OCI-LY1 (cell line): ENCODE measurements at regions not wholly inside any gene's neighbourhood (a gene's known extent, or its start where the extent isn't known, plus 50 kb on each side); places are given as distances from the start of the nearest gene placed in this dataset.

Source experiments
- H2AFZ ChIP-seq: fragments of 200-600 bp; sonication (generic), shearing (Covaris generic); 2 replicates; pipeline ENCODE4 v1.6.0; 2014; ENCODE audit warnings: antibody characterized with exemption, mild to moderate bottlenecking, low read length
- H3F3A ChIP-seq: fragments of 200-600 bp; sonication (generic), shearing (Covaris generic); 2 replicates; pipeline ENCODE4 v1.6.0; 2014; ENCODE audit warnings: mild to moderate bottlenecking, antibody characterized with exemption, low read length, moderate library complexity; ENCODE audit not compliant: insufficient read depth
- H3K27ac ChIP-seq: fragments of 200-600 bp; sonication (generic); 2 replicates; pipeline ENCODE4 v1.5.1; 2014; ENCODE audit warnings: low read length, mixed run types, mild to moderate bottlenecking, low read depth; ENCODE audit not compliant: poor library complexity, severe bottlenecking
- H3K27me3 ChIP-seq: fragments of 200-600 bp; sonication (generic); 2 replicates; pipeline ENCODE4 v1.6.0; 2014; ENCODE audit warnings: antibody characterized with exemption, mild to moderate bottlenecking, low read length, moderate library complexity; ENCODE audit not compliant: insufficient read depth
- H3K36me3 ChIP-seq: fragments of 200-600 bp; sonication (generic); 2 replicates; pipeline ENCODE4 v1.6.1; 2014; ENCODE audit warnings: mild to moderate bottlenecking, antibody characterized with exemption, low read length, moderate library complexity, mixed read lengths; ENCODE audit not compliant: insufficient read depth
- H3K4me1 ChIP-seq: fragments of 200-600 bp; sonication (generic); 2 replicates; pipeline ENCODE4 v1.5.1; 2014; ENCODE audit warnings: mild to moderate bottlenecking, low read length, moderate library complexity; ENCODE audit not compliant: insufficient read depth, severe bottlenecking
- H3K4me2 ChIP-seq: fragments of 200-600 bp; sonication (generic), shearing (Covaris generic); 2 replicates; pipeline ENCODE4 v1.6.1; 2014; ENCODE audit warnings: low read length
- H3K4me3 ChIP-seq: fragments of 200-600 bp; sonication (generic); 2 replicates; pipeline ENCODE4 v1.5.1; 2014; ENCODE audit warnings: low read length, low read depth, mild to moderate bottlenecking, mixed read lengths; ENCODE audit not compliant: poor library complexity, severe bottlenecking
- H3K79me2 ChIP-seq: fragments of 200-600 bp; shearing (Covaris generic); 2 replicates; pipeline ENCODE4 v1.6.1; 2016; ENCODE audit warnings: mixed run types, low read length, mixed read lengths; ENCODE audit not compliant: insufficient read depth
- H3K9ac ChIP-seq: fragments of 200-600 bp; sonication (generic), shearing (Covaris generic); 2 replicates; pipeline ENCODE4 v1.6.1; 2014; ENCODE audit warnings: mild to moderate bottlenecking, low read length, mixed read lengths
- H3K9me2 ChIP-seq: fragments of 200-600 bp; sonication (generic), shearing (Covaris generic); 2 replicates; pipeline ENCODE4 v1.6.1; 2014; ENCODE audit warnings: low read depth, mild to moderate bottlenecking, low read length, mixed read lengths
- H3K9me3 ChIP-seq: fragments of 200-600 bp; shearing (Covaris generic); 2 replicates; pipeline ENCODE4 v1.6.1; 2014; ENCODE audit warnings: low read length, mixed read lengths
- H4K20me1 ChIP-seq: fragments of 200-600 bp; sonication (generic), shearing (Covaris generic); 2 replicates; pipeline ENCODE4 v1.6.0; 2016; ENCODE audit warnings: mild to moderate bottlenecking, low read length; ENCODE audit not compliant: insufficient read depth
- CTCF ChIP-seq: fragments of 200-600 bp; sonication (generic), shearing (Covaris generic); IDR thresholded peaks from 2 replicates; pipeline ENCODE4 v1.5.1; 2017; ENCODE audit warnings: mild to moderate bottlenecking, antibody characterized with exemption, low read length, moderate library complexity, mixed read lengths
- EZH2 ChIP-seq: fragments of 200-600 bp; sonication (generic), shearing (Covaris generic); IDR thresholded peaks from 2 replicates; pipeline ENCODE4 v1.8.0; 2017; ENCODE audit warnings: borderline replicate concordance, mixed run types, mild to moderate bottlenecking, antibody characterized with exemption, low read length, moderate library complexity, mixed read lengths

GRCh38 chr2:164203131-164203530, 418.2 kb downstream of the GRB14 start:
- no peak overlapping the region for H3K4me3 ChIP-seq
- H3K9ac ChIP-seq = no peak overlapping the region
- H3K9me2 ChIP-seq = no peaks in the 10 kb centered on the region
- no peak overlapping the region for H2AFZ ChIP-seq
- H3K79me2 ChIP-seq = no peaks in the 10 kb centered on the region
- H3K4me2 ChIP-seq = no peak overlapping the region
- TF ChIP-seq CTCF (no peak), EZH2 (no peak)
- no peaks in the 10 kb centered on the region for H3K9me3 ChIP-seq
- H4K20me1 ChIP-seq = no peaks in the 10 kb centered on the region
- no peaks in the 10 kb centered on the region for H3K4me1 ChIP-seq
- H3K36me3 ChIP-seq = no peaks in the 10 kb centered on the region
- no peaks in the 10 kb centered on the region for H3K27me3 ChIP-seq
- no peak overlapping the region for H3K27ac ChIP-seq
- no peaks in the 10 kb centered on the region for H3F3A ChIP-seq

DNA sequence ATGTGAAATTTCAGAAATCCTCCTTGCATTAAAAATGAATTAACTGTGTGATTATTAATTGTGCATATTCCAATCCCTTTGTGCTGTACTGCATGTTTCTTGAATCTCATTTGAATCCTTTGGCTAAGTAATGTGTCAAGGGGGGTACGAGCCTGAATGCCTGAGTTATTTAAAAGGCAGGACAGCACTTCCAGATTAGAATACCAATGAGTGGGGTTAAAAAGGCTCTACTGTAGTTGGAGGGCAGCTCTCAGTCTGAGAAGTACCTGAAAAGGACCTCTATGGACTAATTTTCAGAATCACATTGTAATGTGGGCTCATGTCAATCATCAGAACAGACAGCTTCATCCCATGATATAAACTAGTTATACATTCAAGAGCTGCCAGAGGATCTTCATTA, 423.0 kb downstream of the GRB14 start:
- TF ChIP-seq EZH2 (no peak), CTCF (no peak)
- Histone ChIP-seq H4K20me1 (no peaks in the 10 kb centered on the region), H3K36me3 (no peaks in the 10 kb centered on the region), H3K9me3 (no peaks in the 10 kb centered on the region), H3K79me2 (no peaks in the 10 kb centered on the region), H3K4me3 (no peak overlapping the region), H3K27me3 (no peaks in the 10 kb centered on the region), H3K9me2 (no peaks in the 10 kb centered on the region), H3F3A (no peaks in the 10 kb centered on the region), H2AFZ (no peak overlapping the region), H3K27ac (no peak overlapping the region), H3K4me2 (no peak overlapping the region), H3K9ac (no peak overlapping the region), H3K4me1 (no peaks in the 10 kb centered on the region)

DNA sequence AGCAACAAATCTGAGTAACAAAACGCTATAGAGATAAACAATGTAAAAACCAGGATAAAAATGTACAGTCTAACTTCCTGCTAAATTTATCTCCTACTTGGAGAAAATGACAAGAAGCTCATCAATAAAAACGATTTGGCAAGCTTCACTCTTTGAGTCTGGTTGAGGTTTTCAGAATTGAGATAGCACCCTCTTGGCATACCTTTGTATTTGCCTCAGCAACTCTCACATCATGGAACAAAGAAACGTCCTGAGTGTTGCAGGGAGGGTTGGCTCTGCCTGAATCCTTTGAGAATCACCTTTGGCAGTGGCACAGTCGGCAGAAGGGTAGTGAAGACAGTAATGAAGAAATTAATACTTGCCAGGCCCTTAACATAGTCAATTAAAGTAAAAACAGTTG, 430.6 kb downstream of the GRB14 start:
- Histone ChIP-seq H3K4me3 (no peak overlapping the region), H3K27me3 (no peaks in the 10 kb centered on the region), H3K9ac (no peak overlapping the region), H3K36me3 (no peaks in the 10 kb centered on the region), H3K9me2 (no peaks in the 10 kb centered on the region), H2AFZ (no peak overlapping the region), H3K4me1 (no peaks in the 10 kb centered on the region), H4K20me1 (no peaks in the 10 kb centered on the region), H3F3A (no peaks in the 10 kb centered on the region), H3K4me2 (no peak overlapping the region), H3K79me2 (no peaks in the 10 kb centered on the region), H3K9me3 (no peaks in the 10 kb centered on the region), H3K27ac (no peak overlapping the region)
- no peak for TF ChIP-seq EZH2
- no peak for TF ChIP-seq CTCF
